KMS-11 (cell line): ENCODE measurements at regions not wholly inside any gene's neighbourhood (a gene's known extent, or its start where the extent isn't known, plus 50 kb on each side); places are given as distances from the start of the nearest gene placed in this dataset.
A peak's percentile ranks its signal among the peaks of the same experiment; 100 is the strongest.
"Not testable (repeated sequence)": the region's sequence is repeated elsewhere in the genome, so short reads cannot be mapped to it uniquely, and the experiment has no call there.

Source experiments
- H2AFZ ChIP-seq: fragments of 200-600 bp; sonication (generic); 2 replicates; pipeline ENCODE4 v1.6.1; 2016; ENCODE audit warnings: antibody characterized with exemption, mixed run types, low read depth
- H3K27ac ChIP-seq: fragments of 200-600 bp; sonication (generic); 2 replicates; pipeline ENCODE4 v1.6.1; 2016; ENCODE audit warnings: mild to moderate bottlenecking, mixed run types
- H3K27me3 ChIP-seq: fragments of 200-600 bp; sonication (generic); 2 replicates; pipeline ENCODE4 v1.6.1; 2017; ENCODE audit warnings: mild to moderate bottlenecking, low read depth, mixed run types, moderate library complexity; ENCODE audit not compliant: insufficient read depth
- H3K36me3 ChIP-seq: fragments of 200-600 bp; sonication (generic); 2 replicates; pipeline ENCODE4 v1.6.1; 2017; ENCODE audit warnings: mild to moderate bottlenecking, mixed run types; ENCODE audit not compliant: insufficient read depth
- H3K4me1 ChIP-seq: fragments of 200-600 bp; sonication (generic); 2 replicates; pipeline ENCODE4 v1.6.1; 2016; ENCODE audit warnings: mild to moderate bottlenecking, low read depth, mixed run types; ENCODE audit not compliant: poor library complexity, severe bottlenecking
- H3K4me2 ChIP-seq: fragments of 200-600 bp; sonication (generic); 2 replicates; pipeline ENCODE4 v1.7.0; 2016; ENCODE audit warnings: mild to moderate bottlenecking, mixed run types
- H3K4me3 ChIP-seq: fragments of 200-600 bp; sonication (generic); IDR thresholded peaks from 2 replicates; pipeline ENCODE4 v1.6.1; 2017; ENCODE audit warnings: low read depth, low read length, mixed read lengths; ENCODE audit not compliant: insufficient read depth
- H3K79me2 ChIP-seq: fragments of 200-600 bp; sonication (generic); 2 replicates; pipeline ENCODE4 v1.6.1; 2016; ENCODE audit warnings: low read depth, mixed run types; ENCODE audit not compliant: insufficient read depth
- H3K9ac ChIP-seq: fragments of 200-600 bp; sonication (generic); 2 replicates; pipeline ENCODE4 v1.6.1; 2016; ENCODE audit warnings: mild to moderate bottlenecking, mixed run types
- H4K20me1 ChIP-seq: fragments of 200-600 bp; sonication (generic); 2 replicates; pipeline ENCODE4 v1.6.1; 2016; ENCODE audit warnings: mild to moderate bottlenecking, mixed run types; ENCODE audit not compliant: insufficient read depth
- TF ChIP-seq, protein P1 (sequence below): fragments of 200-600 bp; sonication (generic); conservative IDR thresholded peaks from 2 replicates; pipeline ENCODE4 v1.6.1; 2017; ENCODE audit warnings: low read depth, mild to moderate bottlenecking, antibody characterized with exemption, low read length, moderate library complexity, mixed read lengths

DNA sequence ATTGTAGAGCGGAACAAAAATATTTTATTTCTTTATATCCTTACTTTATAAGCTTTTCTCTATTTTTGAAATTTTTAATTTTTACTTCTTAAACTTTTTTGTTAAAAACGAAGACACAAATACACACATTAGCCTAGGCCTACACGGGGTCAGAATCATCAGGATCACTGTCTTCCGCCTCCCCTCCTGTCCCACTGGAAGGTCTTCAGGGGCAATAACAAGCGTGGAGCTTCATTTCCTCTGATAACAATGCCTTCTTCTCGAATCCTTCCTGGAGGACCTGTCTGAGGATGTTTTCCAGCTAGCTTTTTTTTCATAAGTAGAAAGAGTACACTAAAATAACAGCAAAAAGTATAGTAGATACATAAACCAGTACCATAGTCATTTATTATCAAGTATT is 77.7 kb upstream of the DGKG start:
- H3K4me3 ChIP-seq = no peak overlapping the region
- no peak overlapping the region for H3K4me2 ChIP-seq
- H3K27me3 ChIP-seq = no peaks in the 10 kb centered on the region
- H4K20me1 ChIP-seq = no peaks in the 10 kb centered on the region
- TF ChIP-seq, protein P1, sequence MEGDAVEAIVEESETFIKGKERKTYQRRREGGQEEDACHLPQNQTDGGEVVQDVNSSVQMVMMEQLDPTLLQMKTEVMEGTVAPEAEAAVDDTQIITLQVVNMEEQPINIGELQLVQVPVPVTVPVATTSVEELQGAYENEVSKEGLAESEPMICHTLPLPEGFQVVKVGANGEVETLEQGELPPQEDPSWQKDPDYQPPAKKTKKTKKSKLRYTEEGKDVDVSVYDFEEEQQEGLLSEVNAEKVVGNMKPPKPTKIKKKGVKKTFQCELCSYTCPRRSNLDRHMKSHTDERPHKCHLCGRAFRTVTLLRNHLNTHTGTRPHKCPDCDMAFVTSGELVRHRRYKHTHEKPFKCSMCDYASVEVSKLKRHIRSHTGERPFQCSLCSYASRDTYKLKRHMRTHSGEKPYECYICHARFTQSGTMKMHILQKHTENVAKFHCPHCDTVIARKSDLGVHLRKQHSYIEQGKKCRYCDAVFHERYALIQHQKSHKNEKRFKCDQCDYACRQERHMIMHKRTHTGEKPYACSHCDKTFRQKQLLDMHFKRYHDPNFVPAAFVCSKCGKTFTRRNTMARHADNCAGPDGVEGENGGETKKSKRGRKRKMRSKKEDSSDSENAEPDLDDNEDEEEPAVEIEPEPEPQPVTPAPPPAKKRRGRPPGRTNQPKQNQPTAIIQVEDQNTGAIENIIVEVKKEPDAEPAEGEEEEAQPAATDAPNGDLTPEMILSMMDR = no peak
- no peaks in the 10 kb centered on the region for H3K36me3 ChIP-seq
- H3K27ac ChIP-seq = no peak overlapping the region
- no peaks in the 10 kb centered on the region for H3K79me2 ChIP-seq
- H2AFZ ChIP-seq = no peak overlapping the region
- no peaks in the 10 kb centered on the region for H3K4me1 ChIP-seq
- H3K9ac ChIP-seq = no peak overlapping the region

DNA sequence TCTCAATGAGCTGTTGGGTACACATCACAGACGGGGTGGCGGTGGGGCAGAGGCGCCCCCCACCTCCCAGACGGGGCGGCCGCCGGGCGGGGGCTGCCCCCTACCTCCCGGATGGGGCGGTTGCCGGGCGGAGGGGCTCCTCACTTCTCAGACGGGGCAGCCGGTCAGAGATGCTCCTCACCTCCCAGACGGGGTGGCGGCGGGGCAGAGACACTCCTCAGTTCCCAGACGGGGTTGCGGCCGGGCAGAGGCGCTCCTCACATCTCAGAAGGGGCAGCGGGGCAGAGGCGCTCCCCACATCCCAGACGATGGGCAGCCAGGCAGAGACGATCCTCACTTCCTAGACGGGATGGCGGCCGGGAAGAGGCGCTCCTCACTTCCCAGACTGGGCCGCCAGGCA is 73.3 kb upstream of the DGKG start:
- H3K79me2 ChIP-seq, H2AFZ ChIP-seq, H3K4me2 ChIP-seq, H3K36me3 ChIP-seq, H3K27me3 ChIP-seq, H3K4me1 ChIP-seq, H4K20me1 ChIP-seq, H3K9ac ChIP-seq, H3K27ac ChIP-seq, H3K4me3 ChIP-seq: not testable (repeated sequence)

DNA sequence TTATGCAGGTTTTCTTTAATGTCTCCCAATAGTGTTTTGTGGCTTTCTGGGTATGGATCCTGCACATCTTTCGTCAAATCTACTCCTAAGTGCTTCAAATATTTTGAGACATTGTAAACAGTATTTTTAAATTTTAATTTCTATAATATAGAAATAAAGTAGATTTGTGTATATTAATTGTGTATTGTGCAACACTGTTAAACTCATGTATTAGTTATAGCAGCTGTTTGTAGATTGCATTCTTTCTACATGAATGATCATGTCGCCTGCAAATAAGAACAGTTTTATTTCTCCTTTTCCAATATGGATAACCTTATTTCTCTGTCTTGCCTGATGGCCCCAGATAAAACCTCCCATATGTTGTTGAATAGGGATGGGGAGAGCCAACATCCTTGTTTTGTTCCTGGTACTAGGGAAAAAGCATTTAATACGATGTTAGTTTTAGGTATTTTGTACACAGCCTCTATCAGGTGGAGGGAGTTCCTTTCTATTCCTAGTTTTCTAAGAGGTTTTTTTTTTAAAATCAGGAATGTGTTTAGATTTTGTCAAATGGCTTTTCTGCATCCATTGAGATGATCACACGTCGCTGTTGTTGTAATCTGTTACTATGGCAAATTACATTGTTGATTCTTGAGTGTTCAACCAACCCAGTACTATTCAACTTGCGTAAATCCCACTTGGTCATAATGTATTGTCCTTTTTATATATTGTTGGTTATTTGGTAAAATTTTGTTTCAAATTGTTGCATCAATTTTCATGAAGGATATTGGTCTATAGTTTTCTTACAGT is 71.1 kb upstream of the DGKG start:
- H3K4me1 ChIP-seq = peaks cover 4% of the 10 kb centered on the region
- no peak overlapping the region for H3K4me2 ChIP-seq
- H3K9ac ChIP-seq = no peak overlapping the region
- H3K4me3 ChIP-seq = no peak overlapping the region
- no peaks in the 10 kb centered on the region for H4K20me1 ChIP-seq
- no peaks in the 10 kb centered on the region for H3K27me3 ChIP-seq
- no peak overlapping the region for H3K27ac ChIP-seq
- H2AFZ ChIP-seq = no peak overlapping the region
- TF ChIP-seq, protein P1 = no peak
- H3K36me3 ChIP-seq = no peaks in the 10 kb centered on the region
- H3K79me2 ChIP-seq = no peaks in the 10 kb centered on the region

DNA sequence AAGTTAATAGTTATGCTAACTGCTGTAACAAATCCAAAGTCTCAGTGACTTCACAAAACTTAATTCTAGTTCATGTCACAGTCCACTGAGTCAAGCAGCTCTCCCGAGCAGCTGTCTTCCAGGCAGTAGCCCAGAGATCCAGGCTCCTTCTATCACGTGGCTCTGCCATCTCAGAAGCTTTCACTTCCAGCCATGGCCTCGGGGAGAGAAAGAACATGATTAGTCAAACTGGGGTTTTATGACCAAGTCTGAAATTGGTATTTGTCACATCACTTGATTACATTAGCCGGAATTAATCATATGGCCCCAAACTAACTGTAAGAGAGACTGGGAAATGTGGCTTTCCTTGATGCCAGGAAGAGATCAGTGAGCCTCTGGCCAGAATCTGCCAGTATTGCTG is 70.2 kb upstream of the DGKG start:
- no peak overlapping the region for H3K4me2 ChIP-seq

More for the DNA sequence above, 70.2 kb upstream of the DGKG start:
- Histone ChIP-seq H3K9ac (no peak overlapping the region), H4K20me1 (no peaks in the 10 kb centered on the region), H3K79me2 (no peaks in the 10 kb centered on the region), H3K27ac (no peak overlapping the region), H3K4me3 (no peak overlapping the region), H3K36me3 (no peaks in the 10 kb centered on the region), H3K4me1 (peaks cover 13% of the 10 kb centered on the region), H3K27me3 (no peaks in the 10 kb centered on the region), H2AFZ (0 out of 2 replicates have a peak overlapping the region, but pooled peaks have one; percentile 4)
- TF ChIP-seq, protein P1 = no peak
